H1 (cell line): ENCODE measurements at regions not wholly inside any gene's neighbourhood (a gene's known extent, or its start where the extent isn't known, plus 50 kb on each side); places are given as distances from the start of the nearest gene placed in this dataset.

Source experiments
- BCL11A ChIP-seq, 2 experiments: IDR thresholded peaks; one replicate each; pipeline ENCODE4 v1.6.1; 2011; ENCODE audit warnings: low read depth in 2 of 2, low read length in 2 of 2, mild to moderate bottlenecking in 2 of 2
- EZH2 ChIP-seq: fragments of 200-600 bp; sonication (generic); IDR thresholded peaks from 2 replicates; pipeline ENCODE4 v1.7.1; 2012; ENCODE audit warnings: low read depth, mild to moderate bottlenecking, moderate library complexity, low read length, inconsistent platforms; ENCODE audit not compliant: severe bottlenecking
- TAF1 ChIP-seq: IDR thresholded peaks from 2 replicates; pipeline ENCODE4 v1.6.1; 2011; ENCODE audit warnings: mild to moderate bottlenecking, low read depth, low read length

DNA sequence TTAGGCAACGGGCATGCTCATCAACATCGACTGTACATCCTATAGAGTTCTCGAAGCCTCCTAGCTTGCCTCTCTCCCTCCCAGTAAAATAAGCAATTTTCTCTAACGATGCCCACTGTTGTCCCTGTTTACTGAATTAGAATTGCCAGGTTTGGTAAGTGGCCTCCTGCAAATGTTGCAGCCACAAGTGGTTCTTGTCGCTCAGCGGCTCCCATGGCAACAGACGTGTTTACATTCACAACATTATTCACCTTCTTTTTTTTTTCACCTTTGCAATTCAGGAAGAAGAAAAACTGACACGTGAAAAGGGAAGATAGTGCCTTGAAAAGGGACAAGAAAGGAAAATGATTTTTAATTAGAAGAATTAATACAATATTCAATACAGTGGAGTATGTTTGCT, 100.9 kb upstream of the PKP2 start (continued):
- TF ChIP-seq BCL11A (IDR thresholded peaks at IDR 0.05; ENCODE audit: low read depth in 2 of 2, low read length in 2 of 2): no peak
- TF ChIP-seq EZH2: no peak
- no peak for TF ChIP-seq TAF1
- TF ChIP-seq, all 59 proteins: peak for 0
